VCaP (cell line): ENCODE measurements at regions not wholly inside any gene's neighbourhood (a gene's known extent, or its start where the extent isn't known, plus 50 kb on each side); places are given as distances from the start of the nearest gene placed in this dataset.

Experiments used
- H3K27ac ChIP-seq: fragments of 450-650 bp; 2 replicates; pipeline ENCODE4 v1.5.1; 2017
- CTCF ChIP-seq: fragments of 450-650 bp; conservative IDR thresholded peaks from 2 replicates; pipeline ENCODE4 v1.5.1; 2017; ENCODE audit warnings: mild to moderate bottlenecking, moderate library complexity

DNA sequence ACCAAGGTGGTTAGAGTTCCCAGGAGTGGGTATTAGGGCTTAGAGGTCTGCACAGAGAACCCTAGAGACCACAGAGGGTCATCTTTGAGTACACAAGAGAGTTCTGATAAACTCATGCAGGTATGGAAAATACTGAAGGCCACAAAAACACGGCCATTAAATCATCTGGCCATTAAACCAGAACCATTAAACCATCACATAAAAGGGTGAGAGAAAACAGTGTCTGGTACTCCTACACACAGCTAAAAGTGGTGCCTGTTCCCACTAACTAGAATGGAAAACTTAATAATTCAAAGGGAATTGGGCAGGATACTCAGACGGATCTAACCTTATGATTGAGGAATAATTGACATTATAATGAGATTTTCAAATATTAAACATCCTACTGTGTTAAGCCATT, 679.4 kb downstream of the TNS3 start:
- no peak overlapping the region for H3K27ac ChIP-seq
- TF ChIP-seq CTCF, result no peak

DNA sequence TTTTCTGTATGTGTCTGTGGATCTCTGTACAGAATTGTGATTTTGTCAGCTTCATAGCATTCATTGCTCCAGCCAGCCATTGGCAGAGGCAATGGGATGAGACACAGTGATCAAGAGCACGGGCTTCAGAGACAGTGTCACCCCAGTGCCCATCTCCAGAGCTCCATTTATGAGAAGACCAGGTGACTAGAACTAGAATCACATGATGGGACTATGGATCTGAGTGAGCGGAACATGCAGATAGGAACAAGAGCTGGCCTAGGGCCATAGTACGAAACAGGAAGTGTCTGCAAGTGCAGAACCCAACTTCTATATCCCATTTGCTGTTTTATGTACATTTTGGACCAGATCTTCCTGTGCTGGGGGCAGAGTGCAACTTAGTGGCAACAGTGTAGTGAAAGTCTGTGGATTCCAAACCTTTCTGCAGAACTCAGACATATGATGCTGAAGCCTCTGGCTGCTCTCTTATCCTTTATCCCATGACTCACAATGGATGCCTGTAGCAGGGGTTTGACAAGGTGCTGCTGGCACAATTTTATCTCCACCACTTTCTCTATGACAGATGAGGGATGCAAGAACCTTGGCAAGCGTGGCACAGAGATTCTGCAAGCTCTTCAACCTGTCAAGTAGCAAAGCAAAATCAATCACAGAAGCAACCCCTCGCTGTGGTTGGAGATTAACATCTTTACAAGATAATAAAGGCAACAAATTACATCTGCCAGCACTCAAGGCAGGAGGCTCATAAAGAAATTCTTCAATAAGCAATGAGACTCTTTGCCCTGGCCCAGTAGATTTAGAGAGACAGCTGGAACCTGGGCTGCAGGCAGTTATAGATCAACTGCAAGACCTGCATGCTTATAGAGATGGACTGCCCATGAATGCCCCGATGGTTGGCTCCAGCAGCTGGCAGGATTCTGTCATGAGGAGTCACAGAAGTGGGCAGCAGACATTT, 681.3 kb downstream of the TNS3 start:
- no peak for TF ChIP-seq CTCF
- H3K27ac ChIP-seq, result peak overlapping the region; percentile 74

GRCh38 chr7:46897381-46897780, 684.5 kb downstream of the TNS3 start:
- H3K27ac ChIP-seq, result no peak overlapping the region; the same call in 1 of the 2 replicates
- no peak for TF ChIP-seq CTCF

- peak overlapping the region; percentile 83 for H3K27ac ChIP-seq
Measured at GRCh38 chr7:46886669-46887374, 695.1 kb downstream of the TNS3 start.

DNA sequence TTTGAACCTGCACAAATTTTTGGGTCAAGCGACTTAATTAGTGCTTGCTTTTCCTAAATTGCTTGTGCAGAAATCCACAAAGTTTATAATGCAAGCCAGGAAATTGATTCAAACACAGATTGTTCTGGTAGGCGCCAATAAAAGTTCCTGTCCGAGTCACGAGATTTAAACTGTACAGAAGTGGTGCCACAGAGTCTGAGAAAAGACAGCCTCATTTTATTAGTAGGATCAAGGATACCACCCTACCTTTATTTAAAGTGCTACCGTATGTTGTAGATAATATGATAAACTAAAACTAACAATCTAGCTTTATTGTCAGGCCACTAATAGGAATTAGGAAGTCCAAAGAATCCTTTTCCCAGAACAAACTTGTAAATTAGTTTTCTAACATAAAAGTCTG, 696.7 kb downstream of the TNS3 start:
- no peak for TF ChIP-seq CTCF
- H3K27ac ChIP-seq, result peak overlapping the region; percentile 83

More at GRCh38 chr7:46886669-46887374, 695.1 kb downstream of the TNS3 start:
- no peak for TF ChIP-seq CTCF

DNA sequence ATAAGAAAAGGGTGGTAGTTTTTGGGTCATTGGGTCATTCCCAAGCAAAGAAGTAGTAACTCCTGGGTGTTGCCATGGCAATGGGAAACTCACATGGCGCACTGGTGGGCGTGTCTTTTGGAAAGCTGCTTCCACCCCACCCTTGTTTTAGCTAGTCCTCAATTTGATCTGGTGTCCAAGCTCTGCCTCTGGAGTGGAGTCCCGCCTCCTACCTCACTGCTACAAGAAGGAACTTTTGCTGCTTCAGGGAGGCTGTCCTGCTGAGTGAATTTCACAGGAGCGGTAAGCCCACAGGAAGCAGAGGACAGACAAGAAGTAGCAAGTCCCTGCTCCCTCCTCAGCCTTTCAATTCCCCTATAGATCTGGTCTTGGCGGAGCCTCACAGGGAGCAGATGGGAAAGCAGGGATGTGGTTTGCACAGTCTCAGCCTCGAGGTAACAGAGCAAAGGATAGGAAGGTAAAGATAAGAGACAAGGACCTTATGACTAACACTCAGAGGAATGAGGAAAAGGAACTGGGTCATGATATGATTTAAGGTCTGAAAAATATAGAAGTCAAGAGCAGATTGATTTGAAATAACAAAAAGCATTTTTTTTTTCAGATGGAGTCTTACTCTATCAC, 700.3 kb downstream of the TNS3 start:
- H3K27ac ChIP-seq, result peak overlapping the region; percentile 2; the same call in 1 of the 2 replicates
- no peak for TF ChIP-seq CTCF
